PC-9 (cell line): ENCODE measurements at regions not wholly inside any gene's neighbourhood (a gene's known extent, or its start where the extent isn't known, plus 50 kb on each side); places are given as distances from the start of the nearest gene placed in this dataset.

Experiments used
- CTCF ChIP-seq: fragments of 200-600 bp; sonication (generic); conservative IDR thresholded peaks from 2 replicates; pipeline ENCODE4 v1.6.1; 2017; ENCODE audit warnings: mixed run types, antibody characterized with exemption, mild to moderate bottlenecking, moderate library complexity
- EZH2 ChIP-seq: fragments of 200-600 bp; sonication (generic); IDR thresholded peaks from 2 replicates; pipeline ENCODE4 v1.8.0; 2017; ENCODE audit warnings: antibody characterized with exemption, low read depth

GRCh38 chr6:44571510-44571909 lies 184.0 kb downstream of the CDC5L start:
- TF ChIP-seq CTCF (no peak), EZH2 (no peak)
